Mesothelial cell of epicardium (in vitro differentiated cells): ENCODE measurements at regions not wholly inside any gene's neighbourhood (a gene's known extent, or its start where the extent isn't known, plus 50 kb on each side); places are given as distances from the start of the nearest gene placed in this dataset.

Experiments
- DNase-seq, 2 experiments: peaks; one replicate each; pipeline ENCODE4 v3.0.0; 2021; ENCODE audit warnings: low spot score in 2 of 2; ENCODE audit not compliant: unreplicated experiment in 2 of 2
- H3K27ac Mint-ChIP-seq: 2 replicates; pipeline ENCODE4 v1.8.0; 2021; ENCODE audit warnings: mixed read lengths
- H3K27me3 Mint-ChIP-seq: 2 replicates; pipeline ENCODE4 v1.8.0; 2021; ENCODE audit warnings: low read depth, mixed read lengths
- H3K36me3 Mint-ChIP-seq: 2 replicates; pipeline ENCODE4 v1.8.0; 2021; ENCODE audit warnings: mixed read lengths
- H3K4me1 Mint-ChIP-seq: 2 replicates; pipeline ENCODE4 v1.8.0; 2021; ENCODE audit warnings: mixed read lengths
- H3K4me3 Mint-ChIP-seq: 2 replicates; pipeline ENCODE4 v1.8.0; 2021; ENCODE audit warnings: mild to moderate bottlenecking, moderate library complexity, mixed read lengths
- H3K9me3 Mint-ChIP-seq: 2 replicates; pipeline ENCODE4 v1.8.0; 2021; ENCODE audit warnings: mixed read lengths
- TF ChIP-seq, protein P1 (sequence below): fragments of 200-600 bp; sonication (generic); IDR thresholded peaks from one replicate; pipeline ENCODE4 v1.5.0; 2021; ENCODE audit warnings: antibody characterized with exemption; ENCODE audit not compliant: unreplicated experiment

DNA sequence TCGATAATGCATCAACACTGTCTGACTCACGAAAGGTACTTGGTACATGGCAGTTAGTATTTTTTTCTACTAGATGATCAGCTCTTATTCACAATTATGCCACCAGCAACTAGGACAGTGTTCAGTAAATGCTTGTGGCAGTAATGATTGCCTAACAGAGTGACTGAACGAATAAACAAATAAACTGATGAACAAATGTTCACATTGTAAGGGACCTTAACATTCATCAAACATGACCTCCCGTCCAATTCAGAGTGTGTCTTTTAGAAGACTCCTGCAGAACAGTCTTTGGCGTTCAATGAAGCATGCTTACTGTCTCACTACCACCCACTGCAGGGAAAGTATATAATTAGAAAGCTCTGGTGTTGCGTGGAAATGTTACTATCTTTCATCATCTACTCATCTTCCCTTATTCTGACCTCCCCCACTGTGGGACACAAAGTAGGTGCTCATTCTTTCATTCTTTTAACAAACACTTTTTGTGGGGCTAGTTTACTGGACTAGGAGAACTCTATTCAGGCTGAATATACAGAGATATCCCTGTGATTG is 319.3 kb downstream of the RAB28 start:
- H3K36me3 Mint-ChIP-seq = no peaks in the 10 kb centered on the region
- no peaks in the 10 kb centered on the region for H3K27me3 Mint-ChIP-seq

DNA sequence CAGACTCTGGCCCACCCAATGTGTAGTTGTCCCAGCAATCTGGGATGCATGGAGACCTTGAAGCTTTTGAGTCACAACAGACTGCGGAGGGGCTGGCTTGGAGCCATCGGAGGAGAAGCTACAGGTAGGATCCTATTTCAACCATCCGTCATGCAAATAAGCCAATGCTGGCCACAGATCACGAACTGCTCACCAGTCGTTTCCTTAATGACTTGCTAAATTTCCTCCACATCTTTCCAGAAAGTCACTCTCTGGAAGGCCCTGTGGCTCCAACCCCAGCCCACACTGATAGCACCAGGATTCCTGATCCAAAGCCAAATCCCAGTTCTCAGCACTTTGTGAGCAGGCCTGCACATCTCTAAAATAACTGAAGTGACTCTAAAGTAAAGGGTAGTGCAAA is 321.3 kb downstream of the RAB28 start:
- Mint-ChIP-seq H3K36me3 (no peaks in the 10 kb centered on the region), H3K27ac (no peak overlapping the region), H3K4me3 (no peak overlapping the region), H3K9me3 (no peaks in the 10 kb centered on the region), H3K4me1 (no peaks in the 10 kb centered on the region), H3K27me3 (no peaks in the 10 kb centered on the region)
- TF ChIP-seq, protein P1, sequence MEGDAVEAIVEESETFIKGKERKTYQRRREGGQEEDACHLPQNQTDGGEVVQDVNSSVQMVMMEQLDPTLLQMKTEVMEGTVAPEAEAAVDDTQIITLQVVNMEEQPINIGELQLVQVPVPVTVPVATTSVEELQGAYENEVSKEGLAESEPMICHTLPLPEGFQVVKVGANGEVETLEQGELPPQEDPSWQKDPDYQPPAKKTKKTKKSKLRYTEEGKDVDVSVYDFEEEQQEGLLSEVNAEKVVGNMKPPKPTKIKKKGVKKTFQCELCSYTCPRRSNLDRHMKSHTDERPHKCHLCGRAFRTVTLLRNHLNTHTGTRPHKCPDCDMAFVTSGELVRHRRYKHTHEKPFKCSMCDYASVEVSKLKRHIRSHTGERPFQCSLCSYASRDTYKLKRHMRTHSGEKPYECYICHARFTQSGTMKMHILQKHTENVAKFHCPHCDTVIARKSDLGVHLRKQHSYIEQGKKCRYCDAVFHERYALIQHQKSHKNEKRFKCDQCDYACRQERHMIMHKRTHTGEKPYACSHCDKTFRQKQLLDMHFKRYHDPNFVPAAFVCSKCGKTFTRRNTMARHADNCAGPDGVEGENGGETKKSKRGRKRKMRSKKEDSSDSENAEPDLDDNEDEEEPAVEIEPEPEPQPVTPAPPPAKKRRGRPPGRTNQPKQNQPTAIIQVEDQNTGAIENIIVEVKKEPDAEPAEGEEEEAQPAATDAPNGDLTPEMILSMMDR = no peak
- no peak for DNase-seq

More for the DNA sequence above, 319.3 kb downstream of the RAB28 start:
- no peak overlapping the region for H3K4me3 Mint-ChIP-seq
- no peaks in the 10 kb centered on the region for H3K4me1 Mint-ChIP-seq
- no peak for DNase-seq
- no peaks in the 10 kb centered on the region for H3K9me3 Mint-ChIP-seq
- no peak overlapping the region for H3K27ac Mint-ChIP-seq
- TF ChIP-seq, protein P1 = no peak

DNA sequence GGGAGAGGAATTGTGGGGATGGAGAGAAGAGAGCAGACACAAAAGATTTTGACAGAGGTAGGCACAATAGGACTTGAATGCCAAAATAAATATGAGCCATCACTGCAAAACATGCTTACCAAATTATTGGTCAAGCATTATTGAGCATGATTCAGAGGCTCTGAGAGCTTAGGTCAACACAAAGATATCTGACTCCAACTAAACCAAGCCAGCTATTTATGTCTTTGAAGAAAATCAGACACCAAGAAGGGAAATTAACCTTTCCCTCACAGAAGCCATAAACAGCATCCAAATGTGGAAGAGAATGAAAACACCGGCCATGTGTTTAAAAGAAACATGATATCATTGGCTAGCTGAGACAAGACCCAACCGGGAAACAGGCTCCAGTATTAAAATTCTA is 323.2 kb downstream of the RAB28 start:
- Mint-ChIP-seq H3K27ac (no peak overlapping the region), H3K27me3 (no peaks in the 10 kb centered on the region), H3K9me3 (no peaks in the 10 kb centered on the region), H3K4me3 (no peak overlapping the region), H3K36me3 (no peaks in the 10 kb centered on the region), H3K4me1 (no peaks in the 10 kb centered on the region)
- DNase-seq = no peak
- TF ChIP-seq, protein P1 = no peak

DNA sequence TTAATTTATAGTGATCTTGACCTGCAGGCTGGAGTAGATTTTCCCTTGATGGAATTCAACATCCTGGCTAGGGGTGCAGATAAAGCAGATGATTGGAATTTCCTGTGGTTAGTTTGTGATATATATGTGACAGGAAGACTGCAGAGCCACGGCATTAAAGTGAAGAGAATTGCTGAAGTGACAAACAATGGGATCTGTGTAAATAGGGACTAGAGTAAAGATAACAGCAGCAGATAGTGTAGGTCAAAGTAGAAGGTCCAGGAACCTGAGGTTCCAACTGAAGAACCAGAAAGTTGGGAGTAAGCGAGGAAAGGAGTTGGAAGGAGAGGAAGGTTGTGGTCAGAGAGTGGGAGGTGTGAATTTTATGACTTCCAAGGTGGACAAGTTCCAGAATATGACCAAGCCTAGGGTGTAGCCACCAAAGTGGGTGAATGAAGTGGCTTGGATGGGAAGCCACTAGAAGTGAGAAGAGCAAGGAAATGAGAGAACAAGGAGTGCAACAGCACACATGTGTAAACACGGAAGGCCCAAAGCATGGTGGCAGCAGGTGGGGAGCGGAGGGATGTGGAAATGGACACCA is 325.0 kb downstream of the RAB28 start:
- no peak for DNase-seq
- H3K9me3 Mint-ChIP-seq = peaks cover 3% of the 10 kb centered on the region
- no peaks in the 10 kb centered on the region for H3K36me3 Mint-ChIP-seq
- no peak overlapping the region for H3K27ac Mint-ChIP-seq
- TF ChIP-seq, protein P1 = no peak
- no peaks in the 10 kb centered on the region for H3K27me3 Mint-ChIP-seq
- no peak overlapping the region for H3K4me3 Mint-ChIP-seq
- no peaks in the 10 kb centered on the region for H3K4me1 Mint-ChIP-seq

DNA sequence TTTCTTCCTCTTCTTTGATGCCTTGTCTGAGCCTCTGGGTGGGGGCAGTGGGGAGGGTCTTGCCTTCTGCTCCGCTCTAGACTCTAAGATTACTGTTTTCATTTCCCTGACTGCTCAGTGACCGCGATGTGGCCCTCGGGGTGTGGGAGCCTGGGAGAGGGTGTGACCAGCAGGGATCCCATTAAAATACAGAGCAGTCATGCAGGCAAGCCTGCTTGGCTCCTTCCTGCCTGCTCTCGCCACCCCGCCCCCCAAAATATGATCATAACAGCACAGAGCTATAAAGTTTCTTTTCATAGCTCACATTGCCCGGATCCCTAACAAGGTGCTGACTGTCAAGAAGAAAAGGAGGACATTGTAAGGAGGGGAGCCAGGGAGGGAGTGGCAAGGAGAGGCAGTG is 332.9 kb downstream of the RAB28 start:
- H3K4me1 Mint-ChIP-seq = peaks cover 2% of the 10 kb centered on the region
- peaks cover 2% of the 10 kb centered on the region for H3K27me3 Mint-ChIP-seq
- TF ChIP-seq, protein P1 = no peak
- H3K27ac Mint-ChIP-seq = no peak overlapping the region
- no peak overlapping the region for H3K4me3 Mint-ChIP-seq
- no peaks in the 10 kb centered on the region for H3K36me3 Mint-ChIP-seq
- DNase-seq = no peak
- peaks cover 7% of the 10 kb centered on the region for H3K9me3 Mint-ChIP-seq
